SK-N-SH (cell line): ENCODE measurements at regions not wholly inside any gene's neighbourhood (a gene's known extent, or its start where the extent isn't known, plus 50 kb on each side); places are given as distances from the start of the nearest gene placed in this dataset.

ENCODE experiments used
- CTCF ChIA-PET: fragments of 300-600, 350-600 bp; formaldehyde crosslinking; extraction: SDS; loops from one replicate; lab custom pipeline; 2021; lab: Yijun Ruan, JAX
- POLR2A ChIA-PET: fragments of 350-600 bp; sonication (Branson Sonifier 250); formaldehyde crosslinking; extraction: SDS; loops from one replicate; lab custom pipeline; 2020; ENCODE audit warnings: antibody characterized with exemption, inconsistent platforms; lab: Yijun Ruan, JAX
- DNase-seq: peaks from one replicate; pipeline ENCODE4 v3.0.0; 2012
- H2AFZ ChIP-seq: fragments of 200-600 bp; sonication (generic); 2 replicates; pipeline ENCODE4 v1.8.1; 2016; ENCODE audit warnings: antibody characterized with exemption, mild to moderate bottlenecking, low read depth
- H3F3A ChIP-seq: fragments of 200-600 bp; sonication (generic); replicated peaks from 2 replicates; pipeline ENCODE3; 2016; ENCODE audit warnings: antibody characterized with exemption, mild to moderate bottlenecking; ENCODE audit not compliant: insufficient read depth
- H3K27ac ChIP-seq, 2 experiments: fragments of 200-500 bp in 1 of 2; fragments of 200-600 bp in 1 of 2; sonication (Bioruptor generic) in 1 of 2; sonication (generic), shearing (Covaris generic) in 1 of 2; 2 replicates each; pipeline versions ENCODE4 v1.5.1 to v1.6.1; 2014 to 2016; ENCODE audit warnings: low read depth in 2 of 2, inconsistent platforms in 1 of 2, low read length in 1 of 2, mild to moderate bottlenecking in 1 of 2, mixed read lengths in 1 of 2
- H3K27me3 ChIP-seq: fragments of 200-600 bp; sonication (generic), shearing (Covaris generic); 2 replicates; pipeline ENCODE4 v1.6.1; 2016; ENCODE audit warnings: mixed run types; ENCODE audit not compliant: insufficient read depth
- H3K36me3 ChIP-seq, 2 experiments: fragments of 200-500 bp in 1 of 2; fragments of 200-600 bp in 1 of 2; sonication (Bioruptor generic) in 1 of 2; sonication (generic) in 1 of 2; replicated peaks in 1 of 2; 2 replicates each; pipeline versions ENCODE3 to v1.5.1; 2014 to 2016; ENCODE audit warnings: low read length in 1 of 2, mild to moderate bottlenecking in 1 of 2; ENCODE audit not compliant: insufficient read depth in 2 of 2, control insufficient read depth in 1 of 2
- H3K4me1 ChIP-seq, 2 experiments: fragments of 200-500 bp in 1 of 2; fragments of 200-600 bp in 1 of 2; sonication (Bioruptor generic) in 1 of 2; sonication (generic), shearing (Covaris generic) in 1 of 2; 2 replicates each; pipeline versions ENCODE4 v1.5.1 to v1.6.1; 2014 to 2016; ENCODE audit warnings: low read depth in 1 of 2, low read length in 1 of 2, mixed run types in 1 of 2; ENCODE audit not compliant: insufficient read depth in 2 of 2, control insufficient read depth in 1 of 2
- H3K4me2 ChIP-seq: fragments of 200-600 bp; sonication (generic), shearing (Covaris generic); 2 replicates; pipeline ENCODE4 v1.6.1; 2017; ENCODE audit warnings: mixed run types
- H3K4me3 ChIP-seq, 2 experiments: fragments of 200-500 bp in 1 of 2; fragments of 200-600 bp in 1 of 2; sonication (Bioruptor generic) in 1 of 2; sonication (generic), shearing (Covaris generic) in 1 of 2; 2 replicates each; pipeline versions ENCODE4 v1.5.1 to v1.8.1; 2014 to 2016; ENCODE audit warnings: low read depth in 2 of 2, inconsistent platforms in 1 of 2, low read length in 1 of 2, mild to moderate bottlenecking in 1 of 2, mixed read lengths in 1 of 2, moderate library complexity in 1 of 2
- H3K79me2 ChIP-seq: fragments of 200-600 bp; sonication (generic); 2 replicates; pipeline ENCODE4 v1.8.1; 2017; ENCODE audit warnings: mild to moderate bottlenecking; ENCODE audit not compliant: insufficient read depth
- H3K9ac ChIP-seq: fragments of 200-600 bp; sonication (generic); 2 replicates; pipeline ENCODE4 v1.6.1; 2017; ENCODE audit warnings: mixed run types
- H3K9me2 ChIP-seq: fragments of 200-600 bp; sonication (generic); 2 replicates; pipeline ENCODE4 v1.6.1; 2017; ENCODE audit warnings: mixed run types
- H3K9me3 ChIP-seq: fragments of 200-600 bp; sonication (generic); 2 replicates; pipeline ENCODE4 v1.6.1; 2017; ENCODE audit warnings: mixed run types, mild to moderate bottlenecking, moderate library complexity
- H4K20me1 ChIP-seq: fragments of 200-600 bp; sonication (generic); 2 replicates; pipeline ENCODE4 v1.6.1; 2017; ENCODE audit warnings: mild to moderate bottlenecking, mixed run types; ENCODE audit not compliant: insufficient read depth
- CHD2 ChIP-seq: fragments of 150-350 bp; IDR thresholded peaks from 2 replicates; pipeline ENCODE4 v1.6.1; 2018; ENCODE audit warnings: low read length; ENCODE audit not compliant: partially characterized antibody
- CTCF ChIP-seq: fragments of 200-600 bp; sonication (generic); IDR thresholded peaks from 2 replicates; pipeline ENCODE4 v1.6.1; 2017; ENCODE audit warnings: antibody characterized with exemption, mild to moderate bottlenecking, moderate library complexity
- FOSL2 ChIP-seq: IDR thresholded peaks from 2 replicates; pipeline ENCODE4 v1.4.0; 2012; ENCODE audit warnings: low read depth, mild to moderate bottlenecking, moderate library complexity, borderline replicate concordance
- GABPA ChIP-seq: IDR thresholded peaks from 2 replicates; pipeline ENCODE4 v1.4.0; 2012; ENCODE audit warnings: low read depth, mild to moderate bottlenecking
- MAX ChIP-seq: IDR thresholded peaks from 2 replicates; pipeline ENCODE4 v1.4.0; 2012; ENCODE audit warnings: low read depth
- MXI1 ChIP-seq: IDR thresholded peaks from 2 replicates; pipeline ENCODE4 v1.6.1; 2012; ENCODE audit warnings: mild to moderate bottlenecking, low read depth, low read length, improper control_type of control experiment
- NRF1 ChIP-seq: IDR thresholded peaks from 2 replicates; pipeline ENCODE4 v1.6.1; 2012; ENCODE audit warnings: low read depth, mild to moderate bottlenecking, low read length
- PBX3 ChIP-seq: IDR thresholded peaks from 2 replicates; pipeline ENCODE4; 2012
- POLR2AphosphoS5 ChIP-seq: IDR thresholded peaks from 2 replicates; pipeline ENCODE4 v1.6.1; 2012; ENCODE audit warnings: low read depth, low read length
- RCOR1 ChIP-seq: fragments of 150-350 bp; IDR thresholded peaks from 2 replicates; pipeline ENCODE4 v1.6.1; 2017; ENCODE audit warnings: antibody characterized with exemption, low read length
- SIN3A ChIP-seq: IDR thresholded peaks from 2 replicates; pipeline ENCODE4 v1.6.1; 2012; ENCODE audit warnings: low read depth, mild to moderate bottlenecking, low read length, moderate library complexity, borderline replicate concordance
- TAF1 ChIP-seq: IDR thresholded peaks from 2 replicates; pipeline ENCODE4 v1.6.1; 2012; ENCODE audit warnings: low read depth, mild to moderate bottlenecking, low read length, moderate library complexity, borderline replicate concordance
- YY1 ChIP-seq: IDR thresholded peaks from 2 replicates; pipeline ENCODE4 v1.4.0; 2012; ENCODE audit warnings: low read depth, mild to moderate bottlenecking
- ZBTB33 ChIP-seq: IDR thresholded peaks from 2 replicates; pipeline ENCODE4 v1.4.0; 2012; ENCODE audit warnings: low read depth, borderline replicate concordance
- WGBS: methylation state at CpG from one replicate; pipeline ENCODE4 v1.1.6; 2017; ENCODE audit warnings: low lambda C conversion rate; 5-methylcytosine and 5-hydroxymethylcytosine counted together

- 86% methylated on average over 19 of the region's 19 CpGs for whole genome bisulfite sequencing
- TF ChIP-seq MXI1, result no peak
- no peak for TF ChIP-seq YY1
- TF ChIP-seq TAF1, result no peak
- TF ChIP-seq NRF1, result no peak
- no peak for TF ChIP-seq POLR2AphosphoS5
- no peak for TF ChIP-seq ZBTB33
- no peak for TF ChIP-seq GABPA
- no peak for TF ChIP-seq RCOR1
- no peak for TF ChIP-seq FOSL2
- TF ChIP-seq MAX, result no peak
- no peak for TF ChIP-seq SIN3A
- no peak for TF ChIP-seq PBX3
- TF ChIP-seq CTCF, result no peak
- no peak for TF ChIP-seq CHD2
- no peak overlapping the region for H3K9ac ChIP-seq
- H3K4me2 ChIP-seq, result no peak overlapping the region
- no peaks in the 10 kb centered on the region for H3K79me2 ChIP-seq
- peaks cover 0 to 4% of the 10 kb centered on the region in 2 experiments; a peak in 2 of 4 replicates for H3K4me1 ChIP-seq
- no peaks in the 10 kb centered on the region for H3F3A ChIP-seq
- no peak overlapping the region for H3K4me3 ChIP-seq
- no peaks in the 10 kb centered on the region for H4K20me1 ChIP-seq
- ChIA-PET CTCF (interaction anchor here (0.7 to 1.9 kb wide), 5 partner anchors 16 to 270 kb away, joined by 3 to 5 read pairs (median 3); no protein-coding TSS in a partner anchor), POLR2A (no interaction called here)
- H3K36me3 ChIP-seq, result no peaks in the 10 kb centered on the region
- H2AFZ ChIP-seq, result no peak overlapping the region
- no peak for DNase-seq
- H3K9me2 ChIP-seq, result no peaks in the 10 kb centered on the region
- no peaks in the 10 kb centered on the region; the same call in 1 of the 2 replicates for H3K27me3 ChIP-seq
- H3K9me3 ChIP-seq, result no peaks in the 10 kb centered on the region
- no peak overlapping the region for H3K27ac ChIP-seq
Measured at GRCh38 chr20:50455656-50456451, 54.3 kb upstream of the PTPN1 start.
